Loucy (cell line): ENCODE measurements at regions not wholly inside any gene's neighbourhood (a gene's known extent, or its start where the extent isn't known, plus 50 kb on each side); places are given as distances from the start of the nearest gene placed in this dataset.

ENCODE experiments used
- EZH2phosphoT487 ChIP-seq: fragments of 200-600 bp; IDR thresholded peaks from 2 replicates; pipeline ENCODE4 v1.6.1; 2018; ENCODE audit warnings: antibody characterized with exemption, mild to moderate bottlenecking, moderate library complexity, borderline replicate concordance
- TF ChIP-seq, protein P1 (sequence below): fragments of 200-600 bp; sonication (generic); conservative IDR thresholded peaks from 2 replicates; pipeline ENCODE4 v1.5.1; 2014; ENCODE audit warnings: mild to moderate bottlenecking, antibody characterized with exemption, low read length

DNA sequence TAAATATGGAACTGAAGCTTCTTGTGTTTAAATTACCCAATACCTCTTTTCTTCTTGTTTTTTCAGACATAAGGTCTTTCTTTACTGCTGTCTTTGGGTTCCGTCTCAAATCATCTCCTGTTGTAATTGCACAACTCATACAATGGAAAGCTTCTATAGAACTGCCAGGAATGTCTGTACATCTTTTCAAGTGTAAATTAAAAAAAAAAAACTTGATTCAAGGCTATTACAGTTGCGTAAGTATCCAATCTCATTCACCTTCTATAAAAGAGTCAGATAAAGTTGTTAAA lies 243.5 kb downstream of the ICE1 start:
- TF ChIP-seq, protein P1, sequence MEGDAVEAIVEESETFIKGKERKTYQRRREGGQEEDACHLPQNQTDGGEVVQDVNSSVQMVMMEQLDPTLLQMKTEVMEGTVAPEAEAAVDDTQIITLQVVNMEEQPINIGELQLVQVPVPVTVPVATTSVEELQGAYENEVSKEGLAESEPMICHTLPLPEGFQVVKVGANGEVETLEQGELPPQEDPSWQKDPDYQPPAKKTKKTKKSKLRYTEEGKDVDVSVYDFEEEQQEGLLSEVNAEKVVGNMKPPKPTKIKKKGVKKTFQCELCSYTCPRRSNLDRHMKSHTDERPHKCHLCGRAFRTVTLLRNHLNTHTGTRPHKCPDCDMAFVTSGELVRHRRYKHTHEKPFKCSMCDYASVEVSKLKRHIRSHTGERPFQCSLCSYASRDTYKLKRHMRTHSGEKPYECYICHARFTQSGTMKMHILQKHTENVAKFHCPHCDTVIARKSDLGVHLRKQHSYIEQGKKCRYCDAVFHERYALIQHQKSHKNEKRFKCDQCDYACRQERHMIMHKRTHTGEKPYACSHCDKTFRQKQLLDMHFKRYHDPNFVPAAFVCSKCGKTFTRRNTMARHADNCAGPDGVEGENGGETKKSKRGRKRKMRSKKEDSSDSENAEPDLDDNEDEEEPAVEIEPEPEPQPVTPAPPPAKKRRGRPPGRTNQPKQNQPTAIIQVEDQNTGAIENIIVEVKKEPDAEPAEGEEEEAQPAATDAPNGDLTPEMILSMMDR, result no peak
- TF ChIP-seq EZH2phosphoT487, result no peak
